Lung (tissue), 11 donors: ENCODE measurements at regions not wholly inside any gene's neighbourhood (a gene's known extent, or its start where the extent isn't known, plus 50 kb on each side); places are given as distances from the start of the nearest gene placed in this dataset.
"Not testable (repeated sequence)": the region's sequence is repeated elsewhere in the genome, so short reads cannot be mapped to it uniquely, and the experiment has no call there.

Experiments
- ATAC-seq: fragments of 200-7000 bp; cut with Tn5 transposase; one replicate; pipeline ENCODE4 v1.9.1; 2020; ENCODE audit warnings: moderate number of reproducible peaks; ENCODE audit not compliant: insufficient read depth, low FRiP score
- DNase-seq, 3 donors: peaks; one replicate each; pipeline ENCODE4 v3.0.0-alpha.2; 2013 to 2017
- H3K27ac ChIP-seq, 2 donors: one replicate each; pipeline ENCODE4 v1.5.1; 2013; ENCODE audit warnings: mild to moderate bottlenecking in 2 of 2, moderate library complexity in 2 of 2, control low read depth in 1 of 2, inconsistent platforms in 1 of 2, low read depth in 1 of 2, low read length in 1 of 2
- H3K27me3 ChIP-seq, 3 donors: one replicate each; pipeline ENCODE4 v1.5.1; 2013; ENCODE audit warnings: low read length in 2 of 3; ENCODE audit not compliant: control insufficient read depth in 3 of 3, insufficient read depth in 3 of 3
- H3K36me3 ChIP-seq, 4 donors: one replicate each; pipeline ENCODE4 v1.5.1; 2013; ENCODE audit warnings: low read length in 4 of 4, mild to moderate bottlenecking in 1 of 4, moderate library complexity in 1 of 4; ENCODE audit not compliant: control insufficient read depth in 4 of 4, insufficient read depth in 4 of 4
- H3K4me1 ChIP-seq, 5 donors: one replicate each; pipeline ENCODE4 v1.5.1; 2013; ENCODE audit warnings: low read length in 5 of 5, mild to moderate bottlenecking in 2 of 5, moderate library complexity in 1 of 5; ENCODE audit not compliant: control insufficient read depth in 5 of 5, insufficient read depth in 5 of 5
- H3K4me3 ChIP-seq: one replicate; pipeline ENCODE4 v1.5.1; 2013; ENCODE audit warnings: mild to moderate bottlenecking, control low read depth, moderate library complexity
- H3K9ac ChIP-seq, 2 donors: one replicate each; pipeline ENCODE4 v1.5.1; 2013; ENCODE audit warnings: low read length in 2 of 2, control low read depth in 1 of 2; ENCODE audit not compliant: insufficient read depth in 1 of 2
- H3K9me3 ChIP-seq, 4 donors: one replicate each; pipeline ENCODE4 v1.5.1; 2013; ENCODE audit warnings: low read length in 3 of 4, mild to moderate bottlenecking in 1 of 4, moderate library complexity in 1 of 4; ENCODE audit not compliant: control insufficient read depth in 4 of 4, insufficient read depth in 3 of 4
- CTCF ChIP-seq: IDR thresholded peaks from 2 replicates; pipeline ENCODE4 v1.5.1; 2012; ENCODE audit warnings: mild to moderate bottlenecking; ENCODE audit errors: control extremely low read depth, extremely low read depth
- WGBS, 2 donors: extraction: QIAGEN DNeasy Blood & Tissue Kit; methylation state at CpG; one replicate each; pipeline ENCODE4 v1.1.7; 2013; 5-methylcytosine and 5-hydroxymethylcytosine counted together
- donor health status: control.
- donor health status: control.
- donor health status: Bipolar disorder and iron deficiency.
- donor health status: healthy.
- donor health status: DM: yes; HTN: yes; CAD: no.

GRCh38 chr13:64130600-64130999 lies 2715.0 kb upstream of the PCDH20 start:
- H3K9me3 ChIP-seq, result peaks cover 0 to 2% (median 0%) of the 10 kb centered on the region in 4 donors
- H3K27me3 ChIP-seq, result no peaks in the 10 kb centered on the region
- no peak overlapping the region for H3K27ac ChIP-seq
- no peak overlapping the region for H3K9ac ChIP-seq
- H3K4me3 ChIP-seq, result no peak overlapping the region
- ATAC-seq, result no peak
- no peaks in the 10 kb centered on the region for H3K4me1 ChIP-seq
- WGBS, 2 donors, result 78 to 88% methylated on average over 4 of the region's 4 CpGs
- no peak for TF ChIP-seq CTCF
- no peaks in the 10 kb centered on the region for H3K36me3 ChIP-seq
- peak in 1 of 3 donors; percentile 3 for DNase-seq

- ATAC-seq (no peak), DNase-seq (no peak)
- Histone ChIP-seq H3K4me1 (no peaks in the 10 kb centered on the region), H3K9ac (no peak overlapping the region), H3K36me3 (no peaks in the 10 kb centered on the region), H3K4me3 (no peak overlapping the region), H3K27me3 (no peaks in the 10 kb centered on the region), H3K9me3 (peaks cover 0 to 2% (median 0%) of the 10 kb centered on the region in 4 donors), H3K27ac (no peak overlapping the region)
- 86 to 87% methylated on average over 3 of the region's 3 CpGs for WGBS, 2 donors
- no peak for TF ChIP-seq CTCF
Observed at GRCh38 chr13:64130171-64130570, 2714.5 kb upstream of the PCDH20 start.

- H3K27me3 ChIP-seq, result no peaks in the 10 kb centered on the region
- H3K9ac ChIP-seq, result no peak overlapping the region
- H3K4me3 ChIP-seq, result no peak overlapping the region
- ATAC-seq (no peak), DNase-seq (no peak)
- H3K4me1 ChIP-seq, result no peaks in the 10 kb centered on the region
- no peak overlapping the region for H3K27ac ChIP-seq
- no peak for TF ChIP-seq CTCF
- H3K9me3 ChIP-seq, result peaks cover 0 to 2% (median 0%) of the 10 kb centered on the region in 4 donors
- no peaks in the 10 kb centered on the region for H3K36me3 ChIP-seq
Observed at GRCh38 chr13:64127856-64128255, 2712.2 kb upstream of the PCDH20 start.

- WGBS, 2 donors, result 89% methylated on average over 2 of the region's 2 CpGs
- H3K9ac ChIP-seq, result no peak overlapping the region
Observed at GRCh38 chr13:64127192-64127591, 2711.5 kb upstream of the PCDH20 start.

GRCh38 chr13:64121023-64121709 lies 2705.5 kb upstream of the PCDH20 start:
- not testable (repeated sequence) for H3K9me3 ChIP-seq, H3K4me1 ChIP-seq, DNase-seq, H3K9ac ChIP-seq, H3K27ac ChIP-seq, H3K4me3 ChIP-seq, H3K36me3 ChIP-seq, ATAC-seq, H3K27me3 ChIP-seq
- WGBS, 2 donors, result 91 to 93% methylated on average over 16 of the region's 16 CpGs

More at GRCh38 chr13:64127192-64127591, 2711.5 kb upstream of the PCDH20 start:
- Histone ChIP-seq H3K27ac (no peak overlapping the region), H3K4me3 (no peak overlapping the region), H3K36me3 (no peaks in the 10 kb centered on the region), H3K9me3 (peaks cover 0 to 2% (median 0%) of the 10 kb centered on the region in 4 donors), H3K4me1 (no peaks in the 10 kb centered on the region), H3K27me3 (no peaks in the 10 kb centered on the region)
- no peak for ATAC-seq
- no peak for DNase-seq
- TF ChIP-seq CTCF, result no peak
